Neural cell (in vitro differentiated cells): ENCODE measurements at regions not wholly inside any gene's neighbourhood (a gene's known extent, or its start where the extent isn't known, plus 50 kb on each side); places are given as distances from the start of the nearest gene placed in this dataset.

ENCODE experiments used
- H2AFZ ChIP-seq: fragments of 200-600, 300-800 bp; sonication (generic), shearing (Covaris generic); 2 replicates; pipeline ENCODE4 v1.6.0; 2014; ENCODE audit warnings: low read depth, mild to moderate bottlenecking, antibody characterized with exemption, low read length, moderate library complexity
- H3F3A ChIP-seq: fragments of 200-600 bp; shearing (Covaris generic); 2 replicates; pipeline ENCODE4 v1.6.1; 2016; ENCODE audit warnings: mild to moderate bottlenecking, moderate library complexity, mixed read lengths, antibody characterized with exemption, low read length; ENCODE audit not compliant: insufficient read depth, poor library complexity, severe bottlenecking
- H3K27ac ChIP-seq: fragments of 200-600, 300-800 bp; sonication (generic), shearing (Covaris generic); 2 replicates; pipeline ENCODE4 v1.5.1; 2014; ENCODE audit warnings: mild to moderate bottlenecking, low read length, moderate library complexity
- H3K27me3 ChIP-seq: fragments of 300-800, 200-600 bp; sonication (generic), shearing (Covaris generic); 2 replicates; pipeline ENCODE4 v1.6.0; 2014; ENCODE audit warnings: mild to moderate bottlenecking, low read depth, low read length, moderate library complexity; ENCODE audit not compliant: insufficient read depth
- H3K36me3 ChIP-seq: fragments of 300-800, 200-600 bp; sonication (generic), shearing (Covaris generic); 2 replicates; pipeline ENCODE4 v1.5.1; 2014; ENCODE audit warnings: mild to moderate bottlenecking, antibody characterized with exemption, low read length, moderate library complexity; ENCODE audit not compliant: insufficient read depth
- H3K4me2 ChIP-seq: fragments of 300-800, 200-600 bp; sonication (generic), shearing (Covaris generic); 2 replicates; pipeline ENCODE4 v1.6.0; 2014; ENCODE audit warnings: mild to moderate bottlenecking, low read length
- H3K4me3 ChIP-seq: fragments of 300-800, 200-600 bp; sonication (generic), shearing (Covaris generic); 2 replicates; pipeline ENCODE4 v1.5.1; 2014; ENCODE audit warnings: mild to moderate bottlenecking, low read length, moderate library complexity
- H3K79me2 ChIP-seq: fragments of 200-600 bp; shearing (Covaris generic); replicated peaks from 2 replicates; pipeline ENCODE4 v1.6.0; 2014; ENCODE audit warnings: mild to moderate bottlenecking, low read length, moderate library complexity; ENCODE audit not compliant: insufficient read depth
- H3K9ac ChIP-seq: fragments of 300-800, 200-600 bp; sonication (generic), shearing (Covaris generic); 2 replicates; pipeline ENCODE4 v1.6.1; 2016; ENCODE audit warnings: mild to moderate bottlenecking, low read length, mixed read lengths
- H3K9me2 ChIP-seq: fragments of 200-600 bp; shearing (Covaris generic); 2 replicates; pipeline ENCODE4 v1.6.1; 2016; ENCODE audit warnings: mild to moderate bottlenecking, low read length, mixed read lengths; ENCODE audit not compliant: insufficient read depth
- H3K9me3 ChIP-seq: fragments of 200-600, 300-800 bp; sonication (generic), shearing (Covaris generic); 2 replicates; pipeline ENCODE4 v1.6.1; 2016; ENCODE audit warnings: mild to moderate bottlenecking, mixed run types, low read length, moderate library complexity, mixed read lengths
- H4K20me1 ChIP-seq: fragments of 200-600 bp; shearing (Covaris generic); 2 replicates; pipeline ENCODE4 v1.6.1; 2016; ENCODE audit warnings: mild to moderate bottlenecking, mixed run types; ENCODE audit not compliant: insufficient read depth
- EP300 ChIP-seq: fragments of 450-650 bp; conservative IDR thresholded peaks from 2 replicates; pipeline ENCODE4 v1.6.1; 2014; ENCODE audit warnings: antibody characterized with exemption, mild to moderate bottlenecking, moderate library complexity; ENCODE audit not compliant: poor library complexity, severe bottlenecking
- EZH2 ChIP-seq: fragments of 200-600, 300-800 bp; shearing (Covaris generic), sonication (generic); IDR thresholded peaks from 2 replicates; pipeline ENCODE4 v1.6.1; 2014; ENCODE audit warnings: antibody characterized with exemption, low read length, borderline replicate concordance, mild to moderate bottlenecking; ENCODE audit not compliant: insufficient read depth, poor library complexity, severe bottlenecking
- MXI1 ChIP-seq: fragments of 450-650 bp; conservative IDR thresholded peaks from 2 replicates; pipeline ENCODE4 v1.6.1; 2014; ENCODE audit warnings: antibody characterized with exemption, mild to moderate bottlenecking; ENCODE audit not compliant: poor library complexity, severe bottlenecking
- POLR2AphosphoS5 ChIP-seq: IDR thresholded peaks from 2 replicates; pipeline ENCODE4 v1.6.1; 2012
- RAD21 ChIP-seq: fragments of 450-650 bp; conservative IDR thresholded peaks from 2 replicates; pipeline ENCODE4 v1.6.1; 2014; ENCODE audit warnings: antibody characterized with exemption, mild to moderate bottlenecking, moderate library complexity
- SMC3 ChIP-seq: fragments of 450-650 bp; conservative IDR thresholded peaks from 2 replicates; pipeline ENCODE4 v1.6.1; 2014; ENCODE audit warnings: antibody characterized with exemption, mild to moderate bottlenecking, moderate library complexity; ENCODE audit not compliant: poor library complexity
- TAF1 ChIP-seq: IDR thresholded peaks from 2 replicates; pipeline ENCODE4 v1.6.1; 2012; ENCODE audit warnings: low read depth
- TF ChIP-seq, protein P1 (sequence below): fragments of 450-650 bp; IDR thresholded peaks from 2 replicates; pipeline ENCODE4 v1.5.1; 2014; ENCODE audit warnings: antibody characterized with exemption, mild to moderate bottlenecking, moderate library complexity; ENCODE audit not compliant: poor library complexity, severe bottlenecking
- TF ChIP-seq, protein P2 (sequence below): IDR thresholded peaks from 2 replicates; pipeline ENCODE4 v1.6.1; 2012; ENCODE audit warnings: borderline replicate concordance

DNA sequence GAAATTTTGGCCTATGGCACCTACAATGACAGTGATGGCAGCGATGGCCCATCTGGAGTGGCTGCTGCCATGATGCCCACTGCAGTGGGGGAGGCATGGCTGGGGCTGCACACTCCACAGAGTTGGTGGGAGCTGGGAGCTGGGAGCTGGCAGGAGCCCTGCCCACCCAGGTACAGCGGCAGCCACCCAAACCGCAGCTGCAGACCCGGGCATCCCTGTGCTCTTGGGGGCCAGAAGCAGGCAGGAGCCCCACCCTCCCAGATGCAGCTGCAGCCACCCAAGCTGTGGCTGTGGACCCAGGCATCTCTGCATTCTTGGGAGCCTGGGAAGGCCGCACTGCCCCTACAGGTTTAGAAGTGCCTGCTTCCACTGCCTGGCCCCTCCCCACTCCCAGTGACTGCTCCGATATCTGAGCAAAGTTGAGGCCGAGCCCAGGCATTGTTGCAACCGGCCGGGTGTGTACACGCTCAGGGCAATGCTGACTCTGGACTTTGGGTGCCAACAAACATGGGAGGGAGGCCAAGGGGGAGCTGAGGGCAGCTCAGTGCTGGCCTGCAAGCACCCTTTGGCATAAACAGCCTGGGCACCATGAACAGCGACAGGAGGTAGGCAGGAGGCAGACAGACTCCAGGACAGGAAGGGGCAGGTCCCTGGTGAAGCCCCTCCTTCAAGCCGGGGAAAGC is 82.8 kb downstream of the PPP4R3C start:
- no peaks in the 10 kb centered on the region for H3F3A ChIP-seq
- H3K9me2 ChIP-seq, result no peaks in the 10 kb centered on the region
- no peak overlapping the region for H3K27ac ChIP-seq
- no peak overlapping the region for H3K4me3 ChIP-seq
- H3K36me3 ChIP-seq, result no peaks in the 10 kb centered on the region
- no peak overlapping the region for H3K9ac ChIP-seq
- H3K27me3 ChIP-seq, result no peaks in the 10 kb centered on the region
- no peaks in the 10 kb centered on the region for H3K9me3 ChIP-seq
- no peak overlapping the region for H2AFZ ChIP-seq
- H3K79me2 ChIP-seq, result no peaks in the 10 kb centered on the region
- TF ChIP-seq EP300 (no peak), RAD21 (no peak), MXI1 (no peak), SMC3 (no peak), POLR2AphosphoS5 (no peak), TAF1 (no peak), EZH2 (no peak)
- TF ChIP-seq, protein P1, sequence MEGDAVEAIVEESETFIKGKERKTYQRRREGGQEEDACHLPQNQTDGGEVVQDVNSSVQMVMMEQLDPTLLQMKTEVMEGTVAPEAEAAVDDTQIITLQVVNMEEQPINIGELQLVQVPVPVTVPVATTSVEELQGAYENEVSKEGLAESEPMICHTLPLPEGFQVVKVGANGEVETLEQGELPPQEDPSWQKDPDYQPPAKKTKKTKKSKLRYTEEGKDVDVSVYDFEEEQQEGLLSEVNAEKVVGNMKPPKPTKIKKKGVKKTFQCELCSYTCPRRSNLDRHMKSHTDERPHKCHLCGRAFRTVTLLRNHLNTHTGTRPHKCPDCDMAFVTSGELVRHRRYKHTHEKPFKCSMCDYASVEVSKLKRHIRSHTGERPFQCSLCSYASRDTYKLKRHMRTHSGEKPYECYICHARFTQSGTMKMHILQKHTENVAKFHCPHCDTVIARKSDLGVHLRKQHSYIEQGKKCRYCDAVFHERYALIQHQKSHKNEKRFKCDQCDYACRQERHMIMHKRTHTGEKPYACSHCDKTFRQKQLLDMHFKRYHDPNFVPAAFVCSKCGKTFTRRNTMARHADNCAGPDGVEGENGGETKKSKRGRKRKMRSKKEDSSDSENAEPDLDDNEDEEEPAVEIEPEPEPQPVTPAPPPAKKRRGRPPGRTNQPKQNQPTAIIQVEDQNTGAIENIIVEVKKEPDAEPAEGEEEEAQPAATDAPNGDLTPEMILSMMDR, result no peak
- TF ChIP-seq, protein P2, sequence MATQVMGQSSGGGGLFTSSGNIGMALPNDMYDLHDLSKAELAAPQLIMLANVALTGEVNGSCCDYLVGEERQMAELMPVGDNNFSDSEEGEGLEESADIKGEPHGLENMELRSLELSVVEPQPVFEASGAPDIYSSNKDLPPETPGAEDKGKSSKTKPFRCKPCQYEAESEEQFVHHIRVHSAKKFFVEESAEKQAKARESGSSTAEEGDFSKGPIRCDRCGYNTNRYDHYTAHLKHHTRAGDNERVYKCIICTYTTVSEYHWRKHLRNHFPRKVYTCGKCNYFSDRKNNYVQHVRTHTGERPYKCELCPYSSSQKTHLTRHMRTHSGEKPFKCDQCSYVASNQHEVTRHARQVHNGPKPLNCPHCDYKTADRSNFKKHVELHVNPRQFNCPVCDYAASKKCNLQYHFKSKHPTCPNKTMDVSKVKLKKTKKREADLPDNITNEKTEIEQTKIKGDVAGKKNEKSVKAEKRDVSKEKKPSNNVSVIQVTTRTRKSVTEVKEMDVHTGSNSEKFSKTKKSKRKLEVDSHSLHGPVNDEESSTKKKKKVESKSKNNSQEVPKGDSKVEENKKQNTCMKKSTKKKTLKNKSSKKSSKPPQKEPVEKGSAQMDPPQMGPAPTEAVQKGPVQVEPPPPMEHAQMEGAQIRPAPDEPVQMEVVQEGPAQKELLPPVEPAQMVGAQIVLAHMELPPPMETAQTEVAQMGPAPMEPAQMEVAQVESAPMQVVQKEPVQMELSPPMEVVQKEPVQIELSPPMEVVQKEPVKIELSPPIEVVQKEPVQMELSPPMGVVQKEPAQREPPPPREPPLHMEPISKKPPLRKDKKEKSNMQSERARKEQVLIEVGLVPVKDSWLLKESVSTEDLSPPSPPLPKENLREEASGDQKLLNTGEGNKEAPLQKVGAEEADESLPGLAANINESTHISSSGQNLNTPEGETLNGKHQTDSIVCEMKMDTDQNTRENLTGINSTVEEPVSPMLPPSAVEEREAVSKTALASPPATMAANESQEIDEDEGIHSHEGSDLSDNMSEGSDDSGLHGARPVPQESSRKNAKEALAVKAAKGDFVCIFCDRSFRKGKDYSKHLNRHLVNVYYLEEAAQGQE, result no peak
- H4K20me1 ChIP-seq, result no peaks in the 10 kb centered on the region
- no peak overlapping the region for H3K4me2 ChIP-seq

DNA sequence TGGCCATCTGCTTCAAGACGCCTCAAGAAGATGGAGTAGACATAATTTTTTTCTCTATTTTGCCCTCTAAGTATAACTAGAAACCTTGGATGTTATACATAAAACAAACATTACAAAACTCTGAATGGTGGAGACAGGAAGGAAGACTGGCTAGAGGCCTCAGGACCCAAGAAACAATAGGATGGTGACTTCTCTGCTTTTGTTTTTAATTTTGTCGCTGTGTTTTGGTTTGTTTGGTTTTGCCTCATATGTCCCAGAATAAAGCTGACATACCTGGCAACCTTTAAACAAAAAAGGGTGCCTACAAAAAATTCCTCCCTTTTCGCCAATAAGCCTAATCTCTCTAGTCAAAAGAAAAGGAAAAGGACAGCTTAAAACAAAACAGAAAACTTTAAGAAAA is 109.1 kb downstream of the PPP4R3C start:
- no peak for TF ChIP-seq POLR2AphosphoS5
- TF ChIP-seq, protein P1, result no peak
- TF ChIP-seq, protein P2, result no peak
- H3K9me3 ChIP-seq, result no peaks in the 10 kb centered on the region
- no peaks in the 10 kb centered on the region for H3K9me2 ChIP-seq
- H3K27ac ChIP-seq, result no peak overlapping the region
- no peaks in the 10 kb centered on the region for H4K20me1 ChIP-seq
- no peaks in the 10 kb centered on the region for H3K36me3 ChIP-seq
- no peak overlapping the region for H2AFZ ChIP-seq
- no peak overlapping the region for H3K9ac ChIP-seq
- H3K79me2 ChIP-seq, result no peaks in the 10 kb centered on the region
- H3K27me3 ChIP-seq, result no peaks in the 10 kb centered on the region
- H3K4me2 ChIP-seq, result no peak overlapping the region
- H3F3A ChIP-seq, result no peaks in the 10 kb centered on the region
- H3K4me3 ChIP-seq, result no peak overlapping the region
